HG02759 (cell line): ENCODE measurements at regions not wholly inside any gene's neighbourhood (a gene's known extent, or its start where the extent isn't known, plus 50 kb on each side); places are given as distances from the start of the nearest gene placed in this dataset.
"Not testable (repeated sequence)": the region's sequence is repeated elsewhere in the genome, so short reads cannot be mapped to it uniquely, and the experiment has no call there.

Experiments
- ATAC-seq: cut with Tn5 transposase; IDR thresholded peaks from one replicate; pipeline ENCODE4 v1.9.1; 2021; ENCODE audit warnings: mild to moderate bottlenecking, moderate library complexity; ENCODE audit not compliant: unreplicated experiment

- no peak for ATAC-seq
Observed at GRCh38 chr20:41690702-41691101, 72.5 kb upstream of the CHD6 start.

DNA sequence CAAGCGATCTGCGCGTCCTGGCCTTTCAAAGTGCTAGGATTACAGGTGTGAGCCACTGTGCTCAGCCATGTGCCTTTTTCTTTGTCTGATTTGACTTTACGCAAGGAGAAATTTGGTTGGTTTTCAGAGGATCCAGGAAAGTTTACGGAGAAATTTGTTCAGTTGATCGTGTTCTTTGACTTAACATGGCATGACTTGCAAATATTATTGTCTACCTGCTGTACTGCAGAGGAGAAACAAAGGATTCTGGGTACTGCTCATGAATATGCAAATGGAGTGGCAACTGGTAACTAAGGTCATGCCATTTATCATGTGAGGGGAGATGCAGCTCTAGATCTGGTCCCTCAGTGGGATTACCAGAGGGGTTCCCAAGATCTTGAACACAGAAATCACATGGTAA, 68.8 kb upstream of the CHD6 start:
- no peak for ATAC-seq

- not testable (repeated sequence) for ATAC-seq
Observed at GRCh38 chr20:41685145-41685544, 67.0 kb upstream of the CHD6 start.

DNA sequence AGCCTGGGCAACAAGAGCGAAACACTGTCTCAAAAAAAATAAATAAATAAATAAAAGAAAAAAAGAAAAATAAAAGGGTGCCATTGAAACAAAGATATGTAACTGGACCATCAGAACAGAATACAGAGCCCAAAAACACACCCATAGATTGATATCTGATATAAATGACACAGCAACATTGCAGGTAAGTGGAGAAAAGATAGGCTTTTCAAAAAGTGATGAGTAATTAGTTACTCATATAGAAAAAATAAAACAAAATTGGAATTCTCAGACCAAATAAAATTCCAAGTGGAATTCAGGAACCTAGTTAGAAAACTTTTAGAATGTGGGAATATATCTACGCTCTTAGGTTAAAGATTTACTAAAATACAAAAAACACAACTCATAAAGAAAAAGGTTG, 60.6 kb upstream of the CHD6 start:
- ATAC-seq: no peak

DNA sequence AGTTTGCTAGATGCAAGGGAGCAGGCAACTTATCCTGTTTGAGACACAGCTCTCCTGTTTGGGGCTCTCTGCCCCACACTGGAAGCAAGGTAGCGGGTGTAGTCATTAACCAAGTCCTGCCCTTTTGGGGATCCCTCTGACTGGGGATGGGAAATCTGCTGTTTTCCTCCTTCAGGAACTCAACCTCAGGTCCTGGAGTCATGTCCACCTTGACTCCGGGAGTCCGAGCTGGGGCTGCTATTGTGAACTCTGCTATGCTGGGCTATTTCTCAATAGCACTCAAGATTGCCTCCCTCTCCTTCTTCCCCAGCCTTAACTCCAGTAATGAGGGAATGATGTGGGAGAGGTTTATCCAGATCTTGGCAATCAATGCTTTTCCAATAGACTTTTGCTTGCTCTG, 54.1 kb upstream of the CHD6 start:
- no peak for ATAC-seq

GRCh38 chr20:41671143-41671542, 53.0 kb upstream of the CHD6 start:
- no peak for ATAC-seq

DNA sequence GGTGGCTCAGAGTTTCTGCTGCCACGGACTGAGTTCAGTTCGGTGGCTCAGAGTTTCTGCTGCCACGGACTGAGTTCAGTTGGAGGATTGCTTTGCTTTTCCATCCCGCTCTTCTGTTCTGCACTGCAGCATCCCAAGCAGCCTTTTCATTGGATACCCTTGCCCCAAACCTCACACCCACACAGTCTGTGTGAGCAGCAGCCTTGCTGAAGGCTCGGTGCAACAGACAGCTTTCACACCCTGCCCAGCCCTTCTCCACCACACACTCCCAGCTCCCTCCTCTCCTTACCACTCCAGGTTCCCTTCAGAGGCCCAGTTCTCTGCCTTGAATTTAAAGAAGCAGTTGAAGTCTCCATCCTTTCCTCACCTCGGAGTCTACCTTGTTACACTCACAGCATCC, 52.5 kb upstream of the CHD6 start:
- no peak for ATAC-seq

- no peak for ATAC-seq
Observed at GRCh38 chr20:41669708-41670263, 51.6 kb upstream of the CHD6 start.

- ATAC-seq: no peak
Observed at GRCh38 chr20:41668057-41668749, 50.0 kb upstream of the CHD6 start.
